ENCODE measurements at regions not wholly inside any gene's neighbourhood (a gene's known extent, or its start where the extent isn't known, plus 50 kb on each side); places are given as distances from the start of the nearest gene placed in this dataset.

- TF ChIP-seq CTCF (IDR thresholded peaks at IDR 0.05) = no peak
- no peak for TF ChIP-seq EZH2 (IDR thresholded peaks at IDR 0.05; ENCODE audit: borderline replicate concordance, insufficient read depth, low read depth, low read length, poor library complexity, severe bottlenecking)
These were observed 552.5 kb upstream of the ROBO2 start for GRCh38 chr3:76487446-76487845.
